ENCODE measurements at regions not wholly inside any gene's neighbourhood (a gene's known extent, or its start where the extent isn't known, plus 50 kb on each side); places are given as distances from the start of the nearest gene placed in this dataset.
"Not testable (repeated sequence)": the region's sequence is repeated elsewhere in the genome, so short reads cannot be mapped to it uniquely, and the experiment has no call there.

- not testable (repeated sequence) for DNase-seq
Measured at GRCh38 chr18:70395771-70396170, 106.9 kb downstream of the SOCS6 start.

- no peak for DNase-seq
Measured at GRCh38 chr18:70394672-70395071, 105.8 kb downstream of the SOCS6 start.

GRCh38 chr18:70390371-70391090, 101.7 kb downstream of the SOCS6 start:
- DNase-seq = no peak

GRCh38 chr18:70389036-70389435, 100.2 kb downstream of the SOCS6 start:
- not testable (repeated sequence) for DNase-seq

GRCh38 chr18:70387027-70387426, 98.2 kb downstream of the SOCS6 start:
- DNase-seq = no peak

- DNase-seq = no peak
Measured at GRCh38 chr18:70386582-70386981, 97.7 kb downstream of the SOCS6 start.

- no peak for DNase-seq
Measured at GRCh38 chr18:70385474-70385873, 96.6 kb downstream of the SOCS6 start.

GRCh38 chr18:70384181-70384790, 95.4 kb downstream of the SOCS6 start:
- DNase-seq = no peak

GRCh38 chr18:70382992-70383717, 94.3 kb downstream of the SOCS6 start:
- no peak for DNase-seq

- no peak for DNase-seq
Measured at GRCh38 chr18:70382017-70382416, 93.2 kb downstream of the SOCS6 start.

- DNase-seq = peak; percentile 4
Measured at GRCh38 chr18:70380915-70381896, 92.4 kb downstream of the SOCS6 start.

All from stimulated activated CD4-positive, alpha-beta T cell treated with anti-CD3 and anti-CD28 coated beads, Interleukin-1b, Interleukin-23, amount 100 ng/mL, for 48 hours (primary cell).